NT2/D1 (cell line): ENCODE measurements at regions not wholly inside any gene's neighbourhood (a gene's known extent, or its start where the extent isn't known, plus 50 kb on each side); places are given as distances from the start of the nearest gene placed in this dataset.

Experiments
- DNase-seq: peaks from one replicate; pipeline ENCODE4 v3.0.0-alpha.2; 2011; ENCODE audit warnings: low read depth, low spot score
- H3K27me3 ChIP-seq: 2 replicates; pipeline ENCODE4 v1.6.0; 2011; ENCODE audit warnings: mild to moderate bottlenecking; ENCODE audit not compliant: insufficient read length, insufficient read depth
- H3K36me3 ChIP-seq: 2 replicates; pipeline ENCODE4 v1.6.1; 2011; ENCODE audit warnings: mild to moderate bottlenecking, low read length, mixed read lengths; ENCODE audit not compliant: insufficient read depth, insufficient read length
- H3K4me1 ChIP-seq: 2 replicates; pipeline ENCODE4 v1.5.1; 2011; ENCODE audit not compliant: insufficient read depth, insufficient read length
- H3K4me3 ChIP-seq: 2 replicates; pipeline ENCODE4 v1.5.1; 2011; ENCODE audit warnings: low read depth; ENCODE audit not compliant: insufficient read length
- H3K9ac ChIP-seq: 2 replicates; pipeline ENCODE4 v1.6.0; 2011; ENCODE audit warnings: low read depth; ENCODE audit not compliant: insufficient read length
- H3K9me3 ChIP-seq: 2 replicates; pipeline ENCODE4 v1.5.1; 2011; ENCODE audit warnings: mild to moderate bottlenecking, low read length; ENCODE audit not compliant: insufficient read depth
- SUZ12 ChIP-seq: IDR thresholded peaks from 2 replicates; pipeline ENCODE4 v1.6.1; 2011; ENCODE audit not compliant: insufficient read length, insufficient read depth; ENCODE audit errors: extremely low read depth
- YY1 ChIP-seq: IDR thresholded peaks from 2 replicates; pipeline ENCODE4 v1.6.1; 2011; ENCODE audit not compliant: insufficient read length, insufficient read depth
- ZNF274 ChIP-seq: IDR thresholded peaks from 2 replicates; pipeline ENCODE4 v1.6.1; 2011; ENCODE audit warnings: mild to moderate bottlenecking, low read depth, low read length

- no peak overlapping the region for H3K4me3 ChIP-seq
- H3K36me3 ChIP-seq = no peaks in the 10 kb centered on the region
- no peaks in the 10 kb centered on the region for H3K27me3 ChIP-seq
- no peak overlapping the region for H3K9ac ChIP-seq
- H3K4me1 ChIP-seq = no peaks in the 10 kb centered on the region
- no peak for DNase-seq
- no peak for TF ChIP-seq YY1
- TF ChIP-seq SUZ12 = no peak
- no peak for TF ChIP-seq ZNF274
- H3K9me3 ChIP-seq = no peaks in the 10 kb centered on the region
Observed at GRCh38 chr17:55852734-55853133, 101.9 kb downstream of the PCTP start.

- H3K9me3 ChIP-seq = no peaks in the 10 kb centered on the region
- TF ChIP-seq SUZ12 (no peak), YY1 (no peak), ZNF274 (no peak)
- H3K36me3 ChIP-seq = no peaks in the 10 kb centered on the region
- no peaks in the 10 kb centered on the region for H3K27me3 ChIP-seq
- DNase-seq = no peak
- H3K4me3 ChIP-seq = no peak overlapping the region
- H3K9ac ChIP-seq = no peak overlapping the region
- H3K4me1 ChIP-seq = no peaks in the 10 kb centered on the region
Observed at GRCh38 chr17:55859301-55859795, 108.5 kb downstream of the PCTP start.

- peaks cover 40% of the 10 kb centered on the region for H3K9me3 ChIP-seq
- no peaks in the 10 kb centered on the region for H3K36me3 ChIP-seq
- no peak overlapping the region for H3K9ac ChIP-seq
- TF ChIP-seq ZNF274 = no peak
- TF ChIP-seq SUZ12 = no peak
- TF ChIP-seq YY1 = no peak
- no peaks in the 10 kb centered on the region for H3K27me3 ChIP-seq
- DNase-seq = no peak
- H3K4me1 ChIP-seq = no peaks in the 10 kb centered on the region
- H3K4me3 ChIP-seq = no peak overlapping the region
Observed at GRCh38 chr17:55865072-55865762, 114.4 kb downstream of the PCTP start.

- TF ChIP-seq YY1 = no peak
- TF ChIP-seq ZNF274 = no peak
- TF ChIP-seq SUZ12 = no peak
- Histone ChIP-seq H3K4me1 (no peaks in the 10 kb centered on the region), H3K9me3 (peaks cover 51% of the 10 kb centered on the region), H3K4me3 (no peak overlapping the region), H3K27me3 (no peaks in the 10 kb centered on the region), H3K9ac (no peak overlapping the region), H3K36me3 (no peaks in the 10 kb centered on the region)
- peak; percentile 33 for DNase-seq
Observed at GRCh38 chr17:55870044-55870443, 119.2 kb downstream of the PCTP start.

GRCh38 chr17:55872374-55872773 is 121.5 kb downstream of the PCTP start:
- H3K4me3 ChIP-seq = no peak overlapping the region
- H3K36me3 ChIP-seq = no peaks in the 10 kb centered on the region
- DNase-seq = no peak
- no peaks in the 10 kb centered on the region for H3K4me1 ChIP-seq
- no peaks in the 10 kb centered on the region for H3K27me3 ChIP-seq
- TF ChIP-seq SUZ12 (no peak), YY1 (no peak), ZNF274 (no peak)
- H3K9me3 ChIP-seq = peaks cover 34% of the 10 kb centered on the region; the same call in 1 of the 2 replicates
- no peak overlapping the region for H3K9ac ChIP-seq

- no peaks in the 10 kb centered on the region for H3K4me1 ChIP-seq
- peaks cover 27% of the 10 kb centered on the region; the same call in 1 of the 2 replicates for H3K9me3 ChIP-seq
- DNase-seq = no peak
- H3K27me3 ChIP-seq = no peaks in the 10 kb centered on the region
- H3K4me3 ChIP-seq = no peak overlapping the region
- H3K9ac ChIP-seq = no peak overlapping the region
- H3K36me3 ChIP-seq = no peaks in the 10 kb centered on the region
- TF ChIP-seq SUZ12 (no peak), ZNF274 (no peak), YY1 (no peak)
Observed at GRCh38 chr17:55873017-55873758, 122.3 kb downstream of the PCTP start.

GRCh38 chr17:55883149-55883548 is 132.3 kb downstream of the PCTP start:
- DNase-seq = no peak
- no peak overlapping the region for H3K4me3 ChIP-seq
- no peaks in the 10 kb centered on the region for H3K9me3 ChIP-seq
- H3K27me3 ChIP-seq = no peaks in the 10 kb centered on the region
- TF ChIP-seq YY1 (no peak), ZNF274 (no peak), SUZ12 (no peak)
- H3K36me3 ChIP-seq = no peaks in the 10 kb centered on the region
- no peaks in the 10 kb centered on the region for H3K4me1 ChIP-seq
- H3K9ac ChIP-seq = no peak overlapping the region
